ENCODE measurements at regions not wholly inside any gene's neighbourhood (a gene's known extent, or its start where the extent isn't known, plus 50 kb on each side); places are given as distances from the start of the nearest gene placed in this dataset.

GRCh38 chr1:229945795-229946194, 121.2 kb upstream of the GALNT2 start:
- H3K36me3 ChIP-seq, result no peaks in the 10 kb centered on the region
- no peak for TF ChIP-seq Cebpa-rat (IDR thresholded peaks at IDR 0.05)
- no peak overlapping the region for H3K9ac ChIP-seq
- no peak overlapping the region for H3K4me2 ChIP-seq
- no peaks in the 10 kb centered on the region for H3K27me3 ChIP-seq
- no peaks in the 10 kb centered on the region for H3K4me1 ChIP-seq
- no peak overlapping the region for H3K4me3 ChIP-seq
- H4K20me1 ChIP-seq, result no peaks in the 10 kb centered on the region
- H3K9me3 ChIP-seq, result peaks cover 7% of the 10 kb centered on the region
- H3K27ac ChIP-seq, result no peak overlapping the region

GRCh38 chr1:229947968-229948367, 119.1 kb upstream of the GALNT2 start:
- no peak overlapping the region for H3K4me2 ChIP-seq
- no peaks in the 10 kb centered on the region for H4K20me1 ChIP-seq
- H3K27ac ChIP-seq, result no peak overlapping the region
- no peaks in the 10 kb centered on the region for H3K4me1 ChIP-seq
- no peak for TF ChIP-seq Cebpa-rat (IDR thresholded peaks at IDR 0.05)
- no peak overlapping the region for H3K4me3 ChIP-seq
- H3K27me3 ChIP-seq, result no peaks in the 10 kb centered on the region
- H3K9ac ChIP-seq, result no peak overlapping the region
- peaks cover 7% of the 10 kb centered on the region for H3K9me3 ChIP-seq
- H3K36me3 ChIP-seq, result no peaks in the 10 kb centered on the region

GRCh38 chr1:229948438-229948837, 118.6 kb upstream of the GALNT2 start:
- no peaks in the 10 kb centered on the region for H4K20me1 ChIP-seq
- no peak overlapping the region for H3K4me3 ChIP-seq
- H3K27ac ChIP-seq, result no peak overlapping the region

GRCh38 chr1:229949500-229949899, 117.5 kb upstream of the GALNT2 start:
- H3K4me2 ChIP-seq, result no peak overlapping the region

More at GRCh38 chr1:229948438-229948837, 118.6 kb upstream of the GALNT2 start:
- Histone ChIP-seq H3K9me3 (peaks cover 7% of the 10 kb centered on the region), H3K4me2 (no peak overlapping the region), H3K4me1 (no peaks in the 10 kb centered on the region), H3K27me3 (no peaks in the 10 kb centered on the region), H3K36me3 (no peaks in the 10 kb centered on the region), H3K9ac (no peak overlapping the region)
- no peak for TF ChIP-seq Cebpa-rat (IDR thresholded peaks at IDR 0.05)

GRCh38 chr1:229950020-229950419, 117.0 kb upstream of the GALNT2 start:
- no peak for TF ChIP-seq Cebpa-rat (IDR thresholded peaks at IDR 0.05)
- Histone ChIP-seq H4K20me1 (no peaks in the 10 kb centered on the region), H3K4me3 (no peak overlapping the region), H3K4me2 (no peak overlapping the region), H3K27ac (no peak overlapping the region), H3K9me3 (no peaks in the 10 kb centered on the region), H3K4me1 (peaks cover 3% of the 10 kb centered on the region; the same call in 1 of the 2 replicates), H3K36me3 (no peaks in the 10 kb centered on the region), H3K27me3 (no peaks in the 10 kb centered on the region), H3K9ac (no peak overlapping the region)

More at GRCh38 chr1:229949500-229949899, 117.5 kb upstream of the GALNT2 start:
- H3K4me3 ChIP-seq, result no peak overlapping the region
- peaks cover 3% of the 10 kb centered on the region; the same call in 1 of the 2 replicates for H3K4me1 ChIP-seq
- no peak overlapping the region for H3K27ac ChIP-seq
- H4K20me1 ChIP-seq, result no peaks in the 10 kb centered on the region
- H3K9ac ChIP-seq, result no peak overlapping the region
- no peaks in the 10 kb centered on the region for H3K27me3 ChIP-seq
- peaks cover 2% of the 10 kb centered on the region for H3K9me3 ChIP-seq
- TF ChIP-seq Cebpa-rat (IDR thresholded peaks at IDR 0.05), result no peak
- no peaks in the 10 kb centered on the region for H3K36me3 ChIP-seq

GRCh38 chr1:229950908-229951307, 116.1 kb upstream of the GALNT2 start:
- Histone ChIP-seq H3K9me3 (no peaks in the 10 kb centered on the region), H3K27ac (no peak overlapping the region), H3K4me3 (no peak overlapping the region), H4K20me1 (no peaks in the 10 kb centered on the region), H3K4me1 (peaks cover 3% of the 10 kb centered on the region; the same call in 1 of the 2 replicates), H3K27me3 (no peaks in the 10 kb centered on the region), H3K4me2 (no peak overlapping the region), H3K9ac (no peak overlapping the region), H3K36me3 (no peaks in the 10 kb centered on the region)
- no peak for TF ChIP-seq Cebpa-rat (IDR thresholded peaks at IDR 0.05)

GRCh38 chr1:229951856-229952534, 115.0 kb upstream of the GALNT2 start:
- Histone ChIP-seq H3K27me3 (no peaks in the 10 kb centered on the region), H4K20me1 (no peaks in the 10 kb centered on the region), H3K4me3 (no peak overlapping the region), H3K9me3 (no peaks in the 10 kb centered on the region), H3K4me1 (peaks cover 3% of the 10 kb centered on the region; the same call in 1 of the 2 replicates), H3K9ac (no peak overlapping the region), H3K36me3 (no peaks in the 10 kb centered on the region), H3K4me2 (no peak overlapping the region), H3K27ac (no peak overlapping the region)
- no peak for TF ChIP-seq Cebpa-rat (IDR thresholded peaks at IDR 0.05)

- Histone ChIP-seq H3K27me3 (no peaks in the 10 kb centered on the region), H3K9me3 (no peaks in the 10 kb centered on the region), H3K4me3 (no peak overlapping the region), H3K4me1 (peaks cover 3% of the 10 kb centered on the region; the same call in 1 of the 2 replicates), H4K20me1 (no peaks in the 10 kb centered on the region), H3K4me2 (no peak overlapping the region), H3K36me3 (no peaks in the 10 kb centered on the region), H3K27ac (no peak overlapping the region), H3K9ac (no peak overlapping the region)
- TF ChIP-seq Cebpa-rat (IDR thresholded peaks at IDR 0.05), result no peak
These were observed 114.1 kb upstream of the GALNT2 start for GRCh38 chr1:229952670-229953520.

- Histone ChIP-seq H4K20me1 (no peaks in the 10 kb centered on the region), H3K9me3 (no peaks in the 10 kb centered on the region), H3K36me3 (no peaks in the 10 kb centered on the region), H3K4me2 (no peak overlapping the region), H3K27ac (no peak overlapping the region), H3K27me3 (no peaks in the 10 kb centered on the region), H3K9ac (no peak overlapping the region), H3K4me3 (no peak overlapping the region), H3K4me1 (peaks cover 3% of the 10 kb centered on the region; the same call in 1 of the 2 replicates)
- TF ChIP-seq Cebpa-rat (IDR thresholded peaks at IDR 0.05), result no peak
These were observed 113.2 kb upstream of the GALNT2 start for GRCh38 chr1:229953736-229954326.

- H3K27me3 ChIP-seq, result no peaks in the 10 kb centered on the region
- no peaks in the 10 kb centered on the region for H3K4me1 ChIP-seq
- H4K20me1 ChIP-seq, result no peaks in the 10 kb centered on the region
- no peak overlapping the region for H3K4me3 ChIP-seq
- no peak overlapping the region for H3K4me2 ChIP-seq
- H3K27ac ChIP-seq, result no peak overlapping the region
- TF ChIP-seq Cebpa-rat (IDR thresholded peaks at IDR 0.05), result no peak
- H3K9ac ChIP-seq, result no peak overlapping the region
- no peaks in the 10 kb centered on the region; the same call in 1 of the 2 replicates for H3K9me3 ChIP-seq
- no peaks in the 10 kb centered on the region for H3K36me3 ChIP-seq
These were observed 102.8 kb upstream of the GALNT2 start for GRCh38 chr1:229964281-229964680.

All from BLaER1 (cell line).